Skeletal muscle satellite cell (primary cell): ENCODE measurements at regions not wholly inside any gene's neighbourhood (a gene's known extent, or its start where the extent isn't known, plus 50 kb on each side); places are given as distances from the start of the nearest gene placed in this dataset.
A peak's percentile ranks its signal among the peaks of the same experiment; 100 is the strongest.

ENCODE experiments used
- H3K27me3 ChIP-seq: 2 replicates; pipeline ENCODE4 v1.7.0; 2013; ENCODE audit warnings: low read length; ENCODE audit not compliant: control insufficient read depth, insufficient read depth
- H3K36me3 ChIP-seq: 2 replicates; pipeline ENCODE4 v1.7.0; 2013; ENCODE audit warnings: mild to moderate bottlenecking, control low read depth, low read length; ENCODE audit not compliant: insufficient read depth
- H3K4me1 ChIP-seq: 2 replicates; pipeline ENCODE4 v1.7.0; 2013; ENCODE audit warnings: low read length; ENCODE audit not compliant: control insufficient read depth, insufficient read depth
- H3K4me2 ChIP-seq: 2 replicates; pipeline ENCODE4 v1.7.0; 2013; ENCODE audit warnings: mild to moderate bottlenecking, low read length
- H3K4me3 ChIP-seq: 2 replicates; pipeline ENCODE4 v1.7.0; 2013; ENCODE audit warnings: low read length
- H3K9ac ChIP-seq: 2 replicates; pipeline ENCODE4 v1.7.0; 2013; ENCODE audit warnings: mild to moderate bottlenecking, low read depth, low read length, moderate library complexity
- H3K9me3 ChIP-seq: replicated peaks from 2 replicates; pipeline ENCODE4 v1.7.0; 2013; ENCODE audit warnings: mild to moderate bottlenecking, control low read depth, low read length

- Histone ChIP-seq H3K9ac (no peak overlapping the region), H3K4me1 (no peaks in the 10 kb centered on the region), H3K36me3 (no peaks in the 10 kb centered on the region), H3K4me2 (no peak overlapping the region), H3K27me3 (no peaks in the 10 kb centered on the region), H3K9me3 (peaks cover 14% of the 10 kb centered on the region), H3K4me3 (no peak overlapping the region)
Observed at GRCh38 chr12:76194724-76195123, 110.2 kb upstream of the NAP1L1 start.

DNA sequence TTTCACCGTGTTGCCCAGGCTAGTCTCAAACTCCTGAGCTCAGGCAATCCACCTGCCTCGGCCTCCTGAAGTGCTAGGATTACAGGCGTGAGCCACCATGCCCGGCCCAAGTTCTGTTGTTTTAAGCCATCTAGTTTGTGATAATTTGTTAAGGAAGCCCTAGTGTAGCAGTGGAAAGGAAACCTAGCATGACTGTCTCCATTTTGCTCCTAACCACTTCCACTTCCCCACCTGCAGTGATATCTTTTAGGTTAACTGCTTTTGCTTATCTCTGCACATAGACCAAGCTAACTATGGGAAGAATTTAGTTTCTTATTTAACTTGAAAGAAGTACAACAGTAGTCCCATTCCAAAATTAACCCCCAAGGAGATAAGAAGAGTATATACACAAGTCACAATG lies 109.5 kb upstream of the NAP1L1 start:
- Histone ChIP-seq H3K27me3 (no peaks in the 10 kb centered on the region), H3K9ac (no peak overlapping the region), H3K9me3 (peaks cover 7% of the 10 kb centered on the region), H3K4me1 (no peaks in the 10 kb centered on the region), H3K4me2 (no peak overlapping the region), H3K36me3 (no peaks in the 10 kb centered on the region), H3K4me3 (no peak overlapping the region)

- Histone ChIP-seq H3K27me3 (no peaks in the 10 kb centered on the region), H3K4me3 (no peak overlapping the region), H3K36me3 (no peaks in the 10 kb centered on the region), H3K4me2 (no peak overlapping the region), H3K4me1 (no peaks in the 10 kb centered on the region), H3K9me3 (no peaks in the 10 kb centered on the region), H3K9ac (no peak overlapping the region)
Observed at GRCh38 chr12:76192416-76192815, 107.9 kb upstream of the NAP1L1 start.

DNA sequence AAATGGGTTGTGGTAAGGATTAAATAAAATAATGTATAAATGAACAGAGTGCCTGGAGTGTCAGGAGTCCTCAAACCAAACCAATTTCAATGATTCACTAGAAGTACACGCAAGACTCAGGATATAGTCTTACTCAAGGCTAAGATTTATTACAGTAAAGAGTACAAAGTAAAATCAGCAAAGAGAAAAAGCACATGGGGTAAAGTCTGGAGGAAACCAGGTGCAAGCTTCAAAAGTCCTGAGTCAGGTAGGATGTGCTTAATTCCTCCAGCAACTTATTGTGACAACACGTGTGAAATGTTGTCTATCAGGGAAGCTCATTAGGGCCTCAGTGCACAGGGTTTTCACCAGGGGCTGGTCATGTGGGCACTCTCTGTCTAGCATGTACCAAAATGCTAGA lies 105.8 kb upstream of the NAP1L1 start:
- Histone ChIP-seq H3K4me1 (no peaks in the 10 kb centered on the region), H3K27me3 (no peaks in the 10 kb centered on the region), H3K4me2 (no peak overlapping the region), H3K4me3 (no peak overlapping the region), H3K9ac (no peak overlapping the region), H3K9me3 (no peaks in the 10 kb centered on the region), H3K36me3 (no peaks in the 10 kb centered on the region)

- Histone ChIP-seq H3K9me3 (no peaks in the 10 kb centered on the region), H3K4me3 (no peak overlapping the region), H3K27me3 (no peaks in the 10 kb centered on the region), H3K9ac (no peak overlapping the region), H3K36me3 (no peaks in the 10 kb centered on the region), H3K4me1 (no peaks in the 10 kb centered on the region), H3K4me2 (no peak overlapping the region)
Observed at GRCh38 chr12:76189851-76190250, 105.4 kb upstream of the NAP1L1 start.

- Histone ChIP-seq H3K9me3 (no peaks in the 10 kb centered on the region), H3K4me3 (no peak overlapping the region), H3K36me3 (no peaks in the 10 kb centered on the region), H3K4me2 (no peak overlapping the region), H3K4me1 (peaks cover 16% of the 10 kb centered on the region), H3K27me3 (no peaks in the 10 kb centered on the region), H3K9ac (no peak overlapping the region)
Observed at GRCh38 chr12:76187177-76187576, 102.7 kb upstream of the NAP1L1 start.

- Histone ChIP-seq H3K4me3 (no peak overlapping the region), H3K36me3 (no peaks in the 10 kb centered on the region), H3K9me3 (no peaks in the 10 kb centered on the region), H3K4me1 (peaks cover 16% of the 10 kb centered on the region), H3K4me2 (no peak overlapping the region), H3K27me3 (no peaks in the 10 kb centered on the region), H3K9ac (no peak overlapping the region)
Observed at GRCh38 chr12:76186131-76186906, 101.8 kb upstream of the NAP1L1 start.

DNA sequence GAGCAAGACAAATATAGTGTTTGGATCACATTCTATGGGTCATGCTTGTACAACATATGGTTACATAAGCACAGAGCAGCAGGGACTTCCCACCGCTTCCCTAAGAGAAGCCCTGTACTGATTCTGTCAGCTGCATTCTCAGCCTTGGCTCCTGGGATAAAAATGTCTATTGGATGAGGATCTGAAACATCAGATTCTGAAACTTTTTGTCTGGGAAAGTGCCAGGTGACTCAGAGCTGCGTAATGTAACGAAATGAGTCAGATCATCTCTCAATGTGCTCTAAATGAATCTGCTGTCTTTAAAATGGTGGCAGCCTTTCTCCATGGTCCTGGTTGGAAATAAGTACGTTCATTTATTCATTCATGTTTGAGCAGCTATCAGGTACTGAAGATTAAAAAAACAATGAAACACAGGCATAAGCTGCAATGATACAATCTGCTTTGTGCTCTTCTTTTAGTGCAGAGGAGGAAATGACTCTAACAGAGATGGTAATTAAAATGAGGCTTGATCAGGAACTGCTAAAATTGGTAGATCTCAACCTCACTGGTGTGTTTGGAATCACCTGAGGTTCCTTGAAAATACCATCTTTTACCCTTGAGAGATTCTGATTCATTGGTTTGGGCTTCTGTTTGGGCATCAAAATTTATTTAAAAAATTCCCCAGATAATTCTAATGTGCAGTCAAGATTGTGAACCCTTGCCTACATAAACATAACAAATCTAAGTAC lies 99.1 kb upstream of the NAP1L1 start:
- no peaks in the 10 kb centered on the region for H3K27me3 ChIP-seq
- H3K4me2 ChIP-seq, result peak overlapping the region; percentile 68
- no peaks in the 10 kb centered on the region for H3K36me3 ChIP-seq
- peak overlapping the region; percentile 34 for H3K4me3 ChIP-seq
- H3K9me3 ChIP-seq, result no peaks in the 10 kb centered on the region
- peaks cover 16% of the 10 kb centered on the region for H3K4me1 ChIP-seq
- H3K9ac ChIP-seq, result no peak overlapping the region

GRCh38 chr12:76180401-76181277 lies 96.2 kb upstream of the NAP1L1 start:
- no peak overlapping the region for H3K4me3 ChIP-seq
- H3K36me3 ChIP-seq, result no peaks in the 10 kb centered on the region
- no peaks in the 10 kb centered on the region for H3K9me3 ChIP-seq
- peaks cover 16% of the 10 kb centered on the region for H3K4me1 ChIP-seq
- H3K27me3 ChIP-seq, result no peaks in the 10 kb centered on the region
- H3K9ac ChIP-seq, result no peak overlapping the region
- no peak overlapping the region for H3K4me2 ChIP-seq

GRCh38 chr12:76178452-76178851 lies 94.0 kb upstream of the NAP1L1 start:
- Histone ChIP-seq H3K4me2 (no peak overlapping the region), H3K36me3 (no peaks in the 10 kb centered on the region), H3K4me1 (peaks cover 9% of the 10 kb centered on the region), H3K27me3 (no peaks in the 10 kb centered on the region), H3K9me3 (no peaks in the 10 kb centered on the region), H3K9ac (no peak overlapping the region), H3K4me3 (no peak overlapping the region)

DNA sequence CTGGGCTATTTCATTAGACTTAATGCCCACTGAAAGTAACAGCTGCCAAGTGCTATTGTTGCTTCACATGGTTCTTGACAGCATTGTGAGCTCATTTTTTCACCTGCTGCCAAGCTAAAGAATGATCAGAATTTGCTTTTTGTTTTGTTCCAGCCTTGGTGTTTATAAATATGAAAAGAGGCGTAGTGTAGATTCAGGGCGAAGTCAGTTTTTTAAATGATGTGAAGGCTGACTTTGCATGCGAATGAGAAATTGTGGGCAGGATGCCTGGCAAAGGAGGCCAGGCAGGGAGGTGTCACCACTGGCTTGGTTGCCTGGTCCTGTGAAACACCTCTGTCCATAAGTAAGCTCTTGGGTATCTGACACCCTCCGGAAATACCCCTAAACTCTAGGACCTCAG lies 93.3 kb upstream of the NAP1L1 start:
- Histone ChIP-seq H3K4me1 (peaks cover 3% of the 10 kb centered on the region), H3K4me3 (no peak overlapping the region), H3K36me3 (no peaks in the 10 kb centered on the region), H3K9ac (no peak overlapping the region), H3K9me3 (no peaks in the 10 kb centered on the region), H3K4me2 (no peak overlapping the region), H3K27me3 (no peaks in the 10 kb centered on the region)
